HepG2 (cell line): ENCODE measurements at regions not wholly inside any gene's neighbourhood (a gene's known extent, or its start where the extent isn't known, plus 50 kb on each side); places are given as distances from the start of the nearest gene placed in this dataset.

ENCODE experiments used
- ATAC-seq: fragments of 200-7000 bp; cut with Tn5 transposase; 3 replicates; pipeline ENCODE4 v1.9.1; 2020; ENCODE audit warnings: mild to moderate bottlenecking, moderate library complexity
- BruUV-seq: library from RNA; stranded (reverse); fragments of 400-500 nt; replicated peaks from 2 replicates; lab custom pipeline; 2021; lab: Mats Ljungman, UMichigan
- CTCF ChIA-PET: fragments of 300-600 bp; formaldehyde crosslinking; extraction: SDS; loops from one replicate; lab custom pipeline; 2021; ENCODE audit warnings: low total read pairs, inconsistent platforms, low intra/inter-chr PET ratio; lab: Yijun Ruan, JAX
- POLR2A ChIA-PET: fragments of 350-600 bp; sonication (Branson Sonifier 250); formaldehyde crosslinking; loops from one replicate; lab custom pipeline; 2020; ENCODE audit warnings: antibody characterized with exemption, inconsistent platforms; lab: Yijun Ruan, JAX
- DNase-seq: peaks from one replicate; pipeline ENCODE4 v3.0.0-alpha.2; 2015; ENCODE audit warnings: low spot score
- FAIRE-seq: peaks from 3 replicates; lab custom pipeline; 2011; peaks lifted over from hg19 to GRCh38; lab: Jason Lieb, UNC
- H2AFZ ChIP-seq: one replicate; pipeline ENCODE4 v1.6.1; 2011; ENCODE audit warnings: low read length, inconsistent platforms
- H3K27ac ChIP-seq: fragments of 300-600 bp; 3 replicates; pipeline ENCODE4 v1.8.0; 2011; ENCODE audit warnings: mixed run types, mild to moderate bottlenecking, mixed read lengths, low read length, inconsistent platforms; ENCODE audit not compliant: insufficient read depth; ENCODE audit errors: extremely low read length
- H3K27me3 ChIP-seq, 2 experiments: fragments of 200-600 bp in 1 of 2; 2 replicates in 1 of 2; 3 replicates in 1 of 2; pipeline versions ENCODE4 v1.6.0 to v1.8.0; 2011; ENCODE audit warnings: low read length in 2 of 2, mild to moderate bottlenecking in 2 of 2, moderate library complexity in 2 of 2, inconsistent platforms in 1 of 2; ENCODE audit not compliant: insufficient read depth in 2 of 2, control insufficient read depth in 1 of 2
- H3K36me3 ChIP-seq, 2 experiments: fragments of 200-600 bp in 1 of 2; replicated peaks in 1 of 2; 2 replicates in 1 of 2; 3 replicates in 1 of 2; pipeline versions ENCODE4 v1.5.1 to v1.8.0; 2011; ENCODE audit warnings: low read length in 2 of 2, inconsistent platforms in 1 of 2; ENCODE audit not compliant: insufficient read depth in 2 of 2, control insufficient read depth in 1 of 2
- H3K4me1 ChIP-seq: 2 replicates; pipeline ENCODE4 v1.5.1; 2012; ENCODE audit warnings: low read length, inconsistent platforms; ENCODE audit not compliant: insufficient read depth
- H3K4me2 ChIP-seq: 2 replicates; pipeline ENCODE4 v1.6.0; 2011; ENCODE audit warnings: low read depth, low read length, inconsistent platforms
- H3K4me3 ChIP-seq, 3 experiments: fragments of 200-600 bp in 1 of 3; sonication (generic), shearing (Covaris generic) in 1 of 3; replicated peaks in 1 of 3; 2 replicates each; pipeline ENCODE4 v1.5.1; 2011 to 2016; ENCODE audit warnings: low read length in 3 of 3, inconsistent platforms in 2 of 3, low read depth in 2 of 3, mild to moderate bottlenecking in 2 of 3, control low read depth in 1 of 3, mixed read lengths in 1 of 3; ENCODE audit not compliant: insufficient read depth in 1 of 3
- H3K79me2 ChIP-seq: one replicate; pipeline ENCODE4 v1.6.1; 2011; ENCODE audit warnings: low read length, inconsistent platforms; ENCODE audit not compliant: insufficient read depth
- H3K9ac ChIP-seq: 2 replicates; pipeline ENCODE4 v1.6.0; 2011; ENCODE audit warnings: mild to moderate bottlenecking, low read depth, low read length, inconsistent platforms; ENCODE audit not compliant: insufficient read depth
- H3K9me3 ChIP-seq: 2 replicates; pipeline ENCODE4 v1.5.1; 2012; ENCODE audit warnings: mild to moderate bottlenecking, low read length
- H4K20me1 ChIP-seq: 2 replicates; pipeline ENCODE4 v1.6.0; 2011; ENCODE audit warnings: inconsistent platforms, mild to moderate bottlenecking, low read length, moderate library complexity; ENCODE audit not compliant: insufficient read depth
- FOXA3 ChIP-seq: IDR thresholded peaks from 2 replicates; pipeline ENCODE4 v1.6.1; 2016; ENCODE audit warnings: missing genetic modification reagents, missing compliant biosample characterization
- HMG20A ChIP-seq: IDR thresholded peaks from 2 replicates; pipeline ENCODE4 v1.6.1; 2016; ENCODE audit warnings: borderline replicate concordance
- JUN ChIP-seq: sonication (generic); formaldehyde crosslinking; IDR thresholded peaks from 2 replicates; pipeline ENCODE4 v1.4.0; 2020; ENCODE audit warnings: mild to moderate bottlenecking, missing genetic modification reagents
- MXD4 ChIP-seq: IDR thresholded peaks from 2 replicates; pipeline ENCODE4 v1.6.1; 2016; ENCODE audit warnings: mild to moderate bottlenecking, missing biosample characterization, missing genetic modification reagents
- RNF2 ChIP-seq: fragments of 450-650 bp; conservative IDR thresholded peaks from 2 replicates; pipeline ENCODE4 v1.6.1; 2016; ENCODE audit warnings: low read depth
- SMAD9 ChIP-seq: sonication (generic); formaldehyde crosslinking; IDR thresholded peaks from 2 replicates; pipeline ENCODE4 v1.5.1; 2020; ENCODE audit warnings: mild to moderate bottlenecking, missing genetic modification reagents
- SMYD3 ChIP-seq: sonication (generic); formaldehyde crosslinking; IDR thresholded peaks from 2 replicates; pipeline ENCODE4 v1.8.1; 2023; ENCODE audit warnings: mild to moderate bottlenecking, missing genetic modification reagents
- SPEN ChIP-seq: sonication (generic); formaldehyde crosslinking; IDR thresholded peaks from 2 replicates; pipeline ENCODE4 v1.5.1; 2020; ENCODE audit warnings: low read depth, mild to moderate bottlenecking, missing genetic modification reagents
- ZNF207 ChIP-seq: fragments of 450-650 bp; IDR thresholded peaks from 2 replicates; pipeline ENCODE4 v1.6.1; 2016; ENCODE audit warnings: antibody characterized with exemption, borderline replicate concordance
- ZNF34 ChIP-seq: sonication (generic); formaldehyde crosslinking; IDR thresholded peaks from 2 replicates; pipeline ENCODE4 v1.4.0; 2020; ENCODE audit warnings: mild to moderate bottlenecking, missing genetic modification reagents, borderline replicate concordance
- ZNF350 ChIP-seq: sonication (generic); formaldehyde crosslinking; IDR thresholded peaks from 2 replicates; pipeline ENCODE4 v1.4.0; 2020; ENCODE audit warnings: mild to moderate bottlenecking, low read depth, missing genetic modification reagents, borderline replicate concordance
- ZNF775 ChIP-seq: sonication (generic); formaldehyde crosslinking; IDR thresholded peaks from 2 replicates; pipeline ENCODE4 v1.4.0; 2020; ENCODE audit warnings: missing genetic modification reagents, mild to moderate bottlenecking, moderate library complexity, borderline replicate concordance
- ZNF816 ChIP-seq: sonication (generic); formaldehyde crosslinking; IDR thresholded peaks from 2 replicates; pipeline ENCODE4 v1.8.0; 2022; ENCODE audit warnings: missing genetic modification reagents, mild to moderate bottlenecking, borderline replicate concordance
- WGBS: methylation state at CpG from one replicate; pipeline ENCODE4 v1.1.6; 2017; ENCODE audit warnings: low lambda C conversion rate; 5-methylcytosine and 5-hydroxymethylcytosine counted together
- in situ Hi-C: cut with HindIII; loops from 2 replicates; pipeline ENCODE4 v1.10.0; 2017; ENCODE audit warnings: low pct_unique_long_range_greater_than_20kb; ENCODE audit not compliant: extremely low pct_ligation_motif_present
- intact Hi-C: fragments of 100-400 bp; cut with micrococcal nuclease; formaldehyde crosslinking; loops from one replicate; pipeline ENCODE4 v1.10.0; 2022; ENCODE audit not compliant: unreplicated experiment
- TF ChIP-seq, protein P1 (sequence below): sonication (generic); formaldehyde crosslinking; IDR thresholded peaks from 2 replicates; pipeline ENCODE4 v1.5.0; 2020; ENCODE audit warnings: mild to moderate bottlenecking, missing genetic modification reagents
- TF ChIP-seq, protein P2 (sequence below): IDR thresholded peaks from 2 replicates; pipeline ENCODE4 v1.6.1; 2016; ENCODE audit warnings: low read depth, control low read depth
- TF ChIP-seq, protein P3 (sequence below): sonication (generic); formaldehyde crosslinking; IDR thresholded peaks from 2 replicates; pipeline ENCODE4 v1.4.0; 2020; ENCODE audit warnings: missing genetic modification reagents
- TF ChIP-seq, protein P4 (sequence below): sonication (generic); formaldehyde crosslinking; IDR thresholded peaks from 2 replicates; pipeline ENCODE4 v1.8.0; 2022; ENCODE audit warnings: mild to moderate bottlenecking, missing genetic modification reagents, moderate library complexity
- TF ChIP-seq, protein P5 (sequence below): sonication (generic); formaldehyde crosslinking; IDR thresholded peaks from 2 replicates; pipeline ENCODE4 v1.5.0; 2020; ENCODE audit warnings: missing genetic modification reagents, mild to moderate bottlenecking, borderline replicate concordance

DNA sequence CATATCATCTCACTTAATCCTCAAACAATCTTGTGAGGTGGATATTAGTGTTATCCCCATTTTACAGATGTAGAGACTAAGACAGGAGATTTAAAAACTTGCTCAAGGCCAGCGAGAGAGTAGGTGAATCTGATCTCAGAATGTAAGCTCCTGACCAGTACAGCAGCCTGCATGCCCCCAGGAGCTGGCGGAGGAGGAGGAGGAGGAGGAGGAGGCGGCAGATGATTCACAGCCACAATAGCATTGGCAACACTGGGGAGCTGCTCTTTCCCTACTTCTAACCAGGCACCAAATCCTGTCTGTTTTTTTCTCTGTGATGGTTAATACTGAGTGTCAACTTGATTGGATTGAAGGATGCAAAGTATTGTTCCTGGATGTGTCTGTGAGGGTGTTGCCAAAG is 243.2 kb downstream of the ATG4C start (continued):
- TF ChIP-seq, protein P1, sequence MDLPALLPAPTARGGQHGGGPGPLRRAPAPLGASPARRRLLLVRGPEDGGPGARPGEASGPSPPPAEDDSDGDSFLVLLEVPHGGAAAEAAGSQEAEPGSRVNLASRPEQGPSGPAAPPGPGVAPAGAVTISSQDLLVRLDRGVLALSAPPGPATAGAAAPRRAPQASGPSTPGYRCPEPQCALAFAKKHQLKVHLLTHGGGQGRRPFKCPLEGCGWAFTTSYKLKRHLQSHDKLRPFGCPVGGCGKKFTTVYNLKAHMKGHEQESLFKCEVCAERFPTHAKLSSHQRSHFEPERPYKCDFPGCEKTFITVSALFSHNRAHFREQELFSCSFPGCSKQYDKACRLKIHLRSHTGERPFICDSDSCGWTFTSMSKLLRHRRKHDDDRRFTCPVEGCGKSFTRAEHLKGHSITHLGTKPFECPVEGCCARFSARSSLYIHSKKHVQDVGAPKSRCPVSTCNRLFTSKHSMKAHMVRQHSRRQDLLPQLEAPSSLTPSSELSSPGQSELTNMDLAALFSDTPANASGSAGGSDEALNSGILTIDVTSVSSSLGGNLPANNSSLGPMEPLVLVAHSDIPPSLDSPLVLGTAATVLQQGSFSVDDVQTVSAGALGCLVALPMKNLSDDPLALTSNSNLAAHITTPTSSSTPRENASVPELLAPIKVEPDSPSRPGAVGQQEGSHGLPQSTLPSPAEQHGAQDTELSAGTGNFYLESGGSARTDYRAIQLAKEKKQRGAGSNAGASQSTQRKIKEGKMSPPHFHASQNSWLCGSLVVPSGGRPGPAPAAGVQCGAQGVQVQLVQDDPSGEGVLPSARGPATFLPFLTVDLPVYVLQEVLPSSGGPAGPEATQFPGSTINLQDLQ (CRISPR knock-in tag) = no peak
- no peak for TF ChIP-seq ZNF775 (CRISPR knock-in tag)
- no peak for TF ChIP-seq ZNF350
- TF ChIP-seq, all 625 proteins: peak for 0

DNA sequence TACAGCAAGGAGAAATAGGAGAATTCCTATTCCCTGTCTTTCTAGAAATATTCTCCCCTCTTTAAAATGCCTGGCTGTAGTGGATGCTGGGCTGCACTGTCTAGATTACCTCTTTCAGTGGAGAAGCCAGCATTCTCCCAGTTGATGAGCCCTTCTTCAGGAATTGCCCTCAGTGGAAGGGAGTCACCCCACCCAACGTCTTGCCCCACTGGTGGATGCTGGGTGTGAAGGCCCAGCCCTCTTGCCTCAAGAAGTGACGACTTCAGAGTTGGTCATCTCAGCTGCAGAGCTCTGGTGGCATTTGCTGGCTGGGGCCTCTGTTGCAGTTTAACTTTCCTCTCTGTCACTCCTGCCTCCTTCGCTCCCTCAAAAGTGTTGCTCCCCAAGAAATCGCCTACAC is 248.2 kb downstream of the ATG4C start:
- ATAC-seq (no peak), FAIRE-seq (no peak), DNase-seq (no peak)
- POLR2A ChIA-PET = no interaction called here
- Histone ChIP-seq H3K9ac (no peak overlapping the region), H3K79me2 (no peaks in the 10 kb centered on the region), H3K27me3 (peaks cover 0 to 3% of the 10 kb centered on the region in 2 experiments; a peak in 1 of 5 replicates), H3K4me3 (no peak overlapping the region), H3K27ac (no peak overlapping the region), H2AFZ (no peak overlapping the region), H3K4me1 (no peaks in the 10 kb centered on the region), H3K4me2 (no peak overlapping the region), H3K36me3 (no peaks in the 10 kb centered on the region), H3K9me3 (no peaks in the 10 kb centered on the region), H4K20me1 (no peaks in the 10 kb centered on the region)
- 31% methylated on average over 4 of the region's 4 CpGs for WGBS
- no TSS peak for BruUV-seq
- CTCF ChIA-PET = no interaction called here
- in situ Hi-C loops (no loop called here), intact Hi-C loops (no loop called here)
- TF ChIP-seq SMYD3 (CRISPR knock-in tag) (no peak), SPEN (CRISPR knock-in tag) (no peak), RNF2 (no peak), SMAD9 (CRISPR knock-in tag) (no peak), HMG20A (CRISPR knock-in tag) (no peak), MXD4 (CRISPR knock-in tag) (no peak), ZNF816 (no peak), ZNF207 (no peak), FOXA3 (CRISPR knock-in tag) (no peak), JUN (CRISPR knock-in tag) (no peak), ZNF34 (CRISPR knock-in tag) (no peak)
- TF ChIP-seq, protein P2, sequence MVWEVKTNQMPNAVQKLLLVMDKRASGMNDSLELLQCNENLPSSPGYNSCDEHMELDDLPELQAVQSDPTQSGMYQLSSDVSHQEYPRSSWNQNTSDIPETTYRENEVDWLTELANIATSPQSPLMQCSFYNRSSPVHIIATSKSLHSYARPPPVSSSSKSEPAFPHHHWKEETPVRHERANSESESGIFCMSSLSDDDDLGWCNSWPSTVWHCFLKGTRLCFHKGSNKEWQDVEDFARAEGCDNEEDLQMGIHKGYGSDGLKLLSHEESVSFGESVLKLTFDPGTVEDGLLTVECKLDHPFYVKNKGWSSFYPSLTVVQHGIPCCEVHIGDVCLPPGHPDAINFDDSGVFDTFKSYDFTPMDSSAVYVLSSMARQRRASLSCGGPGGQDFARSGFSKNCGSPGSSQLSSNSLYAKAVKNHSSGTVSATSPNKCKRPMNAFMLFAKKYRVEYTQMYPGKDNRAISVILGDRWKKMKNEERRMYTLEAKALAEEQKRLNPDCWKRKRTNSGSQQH = no peak
- TF ChIP-seq, protein P3, sequence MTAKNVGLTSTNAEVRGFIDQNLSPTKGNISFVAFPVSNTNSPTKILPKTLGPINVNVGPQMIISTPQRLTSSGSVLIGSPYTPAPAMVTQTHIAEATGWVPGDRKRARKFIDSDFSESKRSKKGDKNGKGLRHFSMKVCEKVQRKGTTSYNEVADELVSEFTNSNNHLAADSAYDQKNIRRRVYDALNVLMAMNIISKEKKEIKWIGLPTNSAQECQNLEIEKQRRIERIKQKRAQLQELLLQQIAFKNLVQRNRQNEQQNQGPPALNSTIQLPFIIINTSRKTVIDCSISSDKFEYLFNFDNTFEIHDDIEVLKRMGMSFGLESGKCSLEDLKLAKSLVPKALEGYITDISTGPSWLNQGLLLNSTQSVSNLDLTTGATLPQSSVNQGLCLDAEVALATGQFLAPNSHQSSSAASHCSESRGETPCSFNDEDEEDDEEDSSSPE (CRISPR knock-in tag) = no peak
- TF ChIP-seq, protein P4, sequence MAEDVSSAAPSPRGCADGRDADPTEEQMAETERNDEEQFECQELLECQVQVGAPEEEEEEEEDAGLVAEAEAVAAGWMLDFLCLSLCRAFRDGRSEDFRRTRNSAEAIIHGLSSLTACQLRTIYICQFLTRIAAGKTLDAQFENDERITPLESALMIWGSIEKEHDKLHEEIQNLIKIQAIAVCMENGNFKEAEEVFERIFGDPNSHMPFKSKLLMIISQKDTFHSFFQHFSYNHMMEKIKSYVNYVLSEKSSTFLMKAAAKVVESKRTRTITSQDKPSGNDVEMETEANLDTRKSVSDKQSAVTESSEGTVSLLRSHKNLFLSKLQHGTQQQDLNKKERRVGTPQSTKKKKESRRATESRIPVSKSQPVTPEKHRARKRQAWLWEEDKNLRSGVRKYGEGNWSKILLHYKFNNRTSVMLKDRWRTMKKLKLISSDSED = no peak
- TF ChIP-seq, protein P5, sequence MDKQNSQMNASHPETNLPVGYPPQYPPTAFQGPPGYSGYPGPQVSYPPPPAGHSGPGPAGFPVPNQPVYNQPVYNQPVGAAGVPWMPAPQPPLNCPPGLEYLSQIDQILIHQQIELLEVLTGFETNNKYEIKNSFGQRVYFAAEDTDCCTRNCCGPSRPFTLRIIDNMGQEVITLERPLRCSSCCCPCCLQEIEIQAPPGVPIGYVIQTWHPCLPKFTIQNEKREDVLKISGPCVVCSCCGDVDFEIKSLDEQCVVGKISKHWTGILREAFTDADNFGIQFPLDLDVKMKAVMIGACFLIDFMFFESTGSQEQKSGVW (CRISPR knock-in tag) = no peak
